Panc1 (cell line): ENCODE measurements at regions not wholly inside any gene's neighbourhood (a gene's known extent, or its start where the extent isn't known, plus 50 kb on each side); places are given as distances from the start of the nearest gene placed in this dataset.
"Not testable (repeated sequence)": the region's sequence is repeated elsewhere in the genome, so short reads cannot be mapped to it uniquely, and the experiment has no call there.

Experiments
- CTCF ChIP-seq: fragments of 450-650 bp; IDR thresholded peaks from 2 replicates; pipeline ENCODE4 v1.5.1; 2017; ENCODE audit warnings: mild to moderate bottlenecking
- POLR2AphosphoS5 ChIP-seq: IDR thresholded peaks from 2 replicates; pipeline ENCODE4 v1.6.1; 2012; ENCODE audit warnings: mild to moderate bottlenecking, low read depth, low read length, moderate library complexity
- REST ChIP-seq, 2 experiments: IDR thresholded peaks; 2 replicates each; pipeline ENCODE4 v1.6.1; 2011 to 2012; ENCODE audit warnings: low read depth in 2 of 2, control low read depth in 1 of 2, low read length in 1 of 2, mild to moderate bottlenecking in 1 of 2, moderate library complexity in 1 of 2; ENCODE audit not compliant: insufficient read depth in 1 of 2
- SIN3A ChIP-seq: IDR thresholded peaks from 2 replicates; pipeline ENCODE4 v1.6.1; 2012; ENCODE audit warnings: low read depth, mild to moderate bottlenecking, low read length, moderate library complexity, borderline replicate concordance; ENCODE audit not compliant: insufficient read depth
- TCF7L2 ChIP-seq: IDR thresholded peaks from 2 replicates; pipeline ENCODE4 v1.6.1; 2011; ENCODE audit warnings: mild to moderate bottlenecking, low read depth, low read length, inconsistent platforms

GRCh38 chr15:63448872-63449555 is 55.4 kb upstream of the USP3 start:
- not testable (repeated sequence) for TF ChIP-seq CTCF; POLR2AphosphoS5; SIN3A; REST (IDR thresholded peaks at IDR 0.05; ENCODE audit: insufficient read depth in 1 of 2, low read depth in 2 of 2, low read length in 1 of 2); TCF7L2
